HG02678 (cell line): ENCODE measurements at regions not wholly inside any gene's neighbourhood (a gene's known extent, or its start where the extent isn't known, plus 50 kb on each side); places are given as distances from the start of the nearest gene placed in this dataset.
"Not testable (repeated sequence)": the region's sequence is repeated elsewhere in the genome, so short reads cannot be mapped to it uniquely, and the experiment has no call there.

Source experiments
- ATAC-seq: cut with Tn5 transposase; IDR thresholded peaks from one replicate; pipeline ENCODE4 v1.9.1; 2021; ENCODE audit warnings: mild to moderate bottlenecking, moderate library complexity; ENCODE audit not compliant: unreplicated experiment

- no peak for ATAC-seq
These were observed 80.5 kb upstream of the PPARGC1A start for GRCh38 chr4:23970201-23970850.

GRCh38 chr4:23969635-23970145, 79.8 kb upstream of the PPARGC1A start:
- no peak for ATAC-seq

DNA sequence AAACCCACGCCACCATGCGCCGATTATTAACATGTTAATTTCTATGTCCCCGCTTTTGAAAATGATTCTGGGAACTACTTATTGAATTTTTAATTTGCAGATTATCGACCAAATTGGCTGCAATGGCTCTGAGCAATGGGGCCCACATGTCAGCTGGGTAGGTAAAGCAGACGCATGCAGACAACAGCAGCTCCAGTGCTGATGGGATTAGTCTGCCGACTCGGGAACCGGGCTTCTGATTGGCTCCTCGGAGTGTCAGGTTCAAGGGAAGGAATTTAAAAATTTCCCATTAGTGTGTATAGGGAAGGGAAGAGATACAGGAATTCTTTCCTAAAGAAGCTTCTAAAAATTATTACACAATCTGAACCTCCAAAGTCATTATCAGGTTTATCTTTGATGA, 77.4 kb upstream of the PPARGC1A start:
- ATAC-seq = no peak

DNA sequence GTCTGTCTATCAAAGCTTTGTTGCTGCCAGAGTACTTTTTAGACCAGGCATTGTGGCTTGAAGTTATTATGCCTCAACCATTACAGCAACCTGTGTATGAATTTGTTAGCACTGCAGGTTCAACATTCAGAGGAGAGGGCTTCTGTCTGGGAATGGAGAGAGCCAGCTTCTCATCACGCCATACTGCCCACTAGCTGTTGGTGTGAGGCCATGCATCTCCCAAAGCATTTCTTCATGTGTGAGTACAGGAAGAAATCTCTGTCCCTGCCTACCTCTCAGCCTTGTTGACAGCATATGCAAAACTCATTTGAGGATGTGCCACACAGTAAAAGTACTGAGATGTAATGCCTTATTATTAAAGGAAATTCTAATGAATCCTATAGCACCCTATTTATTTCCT, 76.9 kb upstream of the PPARGC1A start:
- ATAC-seq = no peak

DNA sequence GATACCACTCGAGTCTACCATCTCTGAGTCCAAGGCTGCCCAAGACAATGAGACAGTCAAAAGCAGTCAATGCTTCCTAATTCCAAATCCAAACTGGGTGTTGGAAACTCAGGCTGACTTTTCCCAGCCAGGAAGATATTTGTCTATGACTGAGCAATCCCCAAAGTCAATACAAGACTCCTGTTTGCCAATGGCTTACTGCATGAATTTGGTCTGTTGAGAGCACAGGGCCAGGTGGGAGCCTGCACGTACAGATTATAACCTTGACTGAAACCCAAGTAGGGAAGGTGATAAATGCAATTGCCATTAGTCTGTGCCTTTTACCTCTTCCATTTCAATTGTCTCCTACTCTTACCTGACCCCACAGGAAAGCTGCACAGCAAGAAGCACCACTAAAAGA, 72.6 kb upstream of the PPARGC1A start:
- ATAC-seq = no peak

DNA sequence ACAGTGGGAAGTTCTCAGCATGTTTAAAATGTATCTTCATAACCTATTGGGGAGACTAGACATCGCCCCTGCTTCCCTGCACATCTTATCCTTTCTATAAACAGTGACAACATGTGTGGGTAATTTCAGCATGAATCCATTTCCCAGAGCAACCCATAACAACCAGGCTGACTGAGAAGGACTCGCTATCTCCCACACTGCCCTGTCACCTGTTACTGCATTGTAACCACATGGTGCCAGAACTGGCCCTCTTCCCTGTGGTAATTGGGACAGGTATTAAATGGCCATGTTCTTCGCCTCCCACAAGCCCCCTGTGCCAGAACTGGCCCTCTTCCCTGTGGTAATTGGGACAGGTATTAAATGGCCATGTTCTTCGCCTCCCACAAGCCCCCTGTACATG, 71.5 kb upstream of the PPARGC1A start:
- not testable (repeated sequence) for ATAC-seq

DNA sequence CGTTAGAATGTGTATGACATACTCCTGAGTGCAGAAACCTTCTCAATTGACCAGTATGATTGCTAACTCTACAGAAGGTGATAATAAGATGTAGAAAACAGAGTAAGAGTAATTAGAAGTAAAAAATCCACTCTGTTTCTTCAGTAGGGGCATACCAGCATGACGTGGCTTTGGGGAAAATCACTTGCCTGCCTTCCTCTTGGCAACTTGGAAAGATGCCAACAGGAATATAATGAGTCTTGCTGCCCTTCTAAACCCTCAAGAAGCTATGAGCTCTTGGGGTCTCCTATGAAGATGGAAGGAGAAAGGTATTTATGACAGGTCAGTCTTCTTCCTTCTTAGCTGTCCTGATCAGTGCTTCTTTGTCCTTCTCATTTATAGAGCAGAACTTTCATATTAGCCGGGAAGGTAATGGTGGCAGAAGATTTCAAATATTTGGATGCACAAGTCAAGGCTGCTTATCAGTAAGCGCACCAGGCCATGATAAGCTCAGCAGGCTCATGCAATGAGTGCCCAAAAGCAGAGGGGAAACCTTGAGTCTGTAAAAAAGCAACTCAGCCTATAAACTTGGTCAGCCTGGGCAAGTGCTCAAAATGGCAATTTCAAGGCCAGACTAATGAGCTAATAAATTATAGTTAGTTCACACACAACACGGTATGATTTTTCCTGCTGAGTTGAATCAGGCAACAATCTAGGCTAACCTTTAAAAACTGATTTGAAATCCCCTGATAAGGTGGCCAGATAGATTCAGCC, 69.7 kb upstream of the PPARGC1A start:
- ATAC-seq = no peak

- no peak for ATAC-seq
These were observed 68.9 kb upstream of the PPARGC1A start for GRCh38 chr4:23958749-23959148.

DNA sequence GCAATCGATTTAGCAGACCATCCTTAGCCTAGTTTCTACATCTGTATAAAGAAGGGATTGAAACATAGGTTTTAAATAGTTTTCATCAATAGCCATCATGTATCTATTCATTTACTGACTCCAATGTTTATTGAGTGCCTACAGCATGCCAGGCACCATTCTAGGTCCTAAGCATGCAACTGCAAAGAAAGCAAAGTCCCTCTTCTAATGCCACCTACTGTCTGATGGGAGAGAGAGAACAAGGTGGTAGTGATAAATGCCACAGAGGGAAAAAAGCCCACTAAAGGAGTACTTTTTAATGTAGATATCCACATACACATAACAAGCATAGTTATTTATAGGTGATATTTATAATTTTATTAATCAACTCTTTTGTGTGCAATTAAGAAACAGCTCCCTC, 67.6 kb upstream of the PPARGC1A start:
- no peak for ATAC-seq

- no peak for ATAC-seq
These were observed 66.9 kb upstream of the PPARGC1A start for GRCh38 chr4:23956601-23957364.

DNA sequence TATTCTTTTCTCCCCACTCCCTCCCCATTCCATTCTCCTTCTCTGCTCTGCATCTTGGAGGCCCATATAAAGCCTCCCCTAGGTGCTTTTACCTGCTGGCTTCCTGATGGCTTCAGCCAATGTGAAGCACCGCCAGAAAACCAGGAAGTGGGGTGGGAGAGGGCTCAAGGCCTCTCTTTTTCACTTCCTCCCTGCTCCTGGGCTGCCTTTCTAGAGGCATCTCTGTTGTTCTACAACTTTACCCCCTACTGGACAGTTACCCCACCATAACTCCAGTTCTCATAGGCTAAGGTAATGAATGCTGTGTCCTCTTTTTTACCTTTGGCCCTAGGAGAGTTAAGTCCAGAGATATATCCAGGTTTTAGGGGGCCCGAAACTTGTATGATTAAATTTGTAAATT, 62.4 kb upstream of the PPARGC1A start:
- ATAC-seq = no peak

DNA sequence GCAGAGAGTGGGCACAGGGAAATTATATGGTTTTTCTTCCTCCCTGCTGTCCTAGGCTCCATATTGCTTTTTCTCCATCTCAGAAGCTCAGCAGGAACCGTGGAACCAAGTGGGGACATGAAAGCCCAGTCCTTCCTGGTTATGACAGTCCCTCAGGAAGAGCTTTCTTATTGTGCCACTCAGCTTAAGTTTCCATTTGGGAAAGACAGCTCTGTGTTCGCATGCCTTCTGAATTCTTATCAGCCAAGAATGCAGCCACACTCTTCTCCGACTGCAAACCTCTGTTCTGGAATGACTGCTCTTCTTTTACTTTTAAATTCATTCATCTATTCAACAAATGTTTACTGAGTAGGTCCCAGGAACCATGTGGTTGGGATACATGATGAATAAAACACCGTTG, 58.0 kb upstream of the PPARGC1A start:
- ATAC-seq = no peak

DNA sequence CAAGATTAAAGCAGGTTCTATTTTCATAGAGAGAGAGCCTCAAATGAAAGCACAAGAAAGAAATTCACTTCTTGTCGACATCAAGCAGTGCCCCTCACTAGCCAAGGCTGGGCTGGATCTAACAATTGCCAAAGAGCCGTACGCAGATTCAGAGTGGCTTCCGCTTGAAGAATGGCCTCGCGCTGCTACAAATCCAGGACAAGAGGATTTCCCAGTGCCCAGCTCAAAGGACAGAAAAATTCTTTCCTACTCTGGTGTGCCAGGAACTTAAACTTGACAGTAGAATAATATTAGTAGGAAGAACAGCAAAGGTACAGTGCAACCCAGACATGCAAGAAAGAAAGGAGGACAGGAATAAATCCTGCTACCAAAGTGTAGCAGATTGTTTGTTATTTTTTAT, 56.5 kb upstream of the PPARGC1A start:
- ATAC-seq = no peak

DNA sequence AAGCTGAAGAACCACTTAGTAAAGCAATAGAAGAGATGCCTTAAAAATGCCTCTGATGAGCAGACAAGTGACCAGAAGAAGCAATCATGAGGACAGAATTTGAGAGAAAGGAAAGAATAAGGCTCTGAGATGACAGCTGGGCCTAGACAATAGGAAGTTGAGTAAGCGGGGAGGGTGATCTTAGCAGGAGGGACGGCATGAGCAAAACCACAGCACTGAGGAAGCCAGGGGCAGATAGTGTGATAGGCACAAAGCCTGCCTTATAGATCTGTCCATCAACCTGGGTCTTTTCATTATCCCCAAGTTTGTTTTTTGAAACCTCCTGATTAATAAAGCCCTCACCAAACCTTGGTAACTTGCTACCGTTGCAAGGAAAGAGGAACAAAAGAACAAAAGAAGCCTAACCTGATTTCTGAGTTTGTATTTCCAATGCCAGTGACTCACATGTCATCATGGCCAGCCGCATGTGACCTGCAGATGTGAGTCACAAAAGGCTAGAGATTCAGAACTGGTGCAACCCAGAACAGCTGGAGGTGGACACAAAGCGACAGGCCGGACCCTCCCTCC, 55.7 kb upstream of the PPARGC1A start:
- ATAC-seq = no peak

GRCh38 chr4:23944556-23944955, 54.7 kb upstream of the PPARGC1A start:
- ATAC-seq = not testable (repeated sequence)

DNA sequence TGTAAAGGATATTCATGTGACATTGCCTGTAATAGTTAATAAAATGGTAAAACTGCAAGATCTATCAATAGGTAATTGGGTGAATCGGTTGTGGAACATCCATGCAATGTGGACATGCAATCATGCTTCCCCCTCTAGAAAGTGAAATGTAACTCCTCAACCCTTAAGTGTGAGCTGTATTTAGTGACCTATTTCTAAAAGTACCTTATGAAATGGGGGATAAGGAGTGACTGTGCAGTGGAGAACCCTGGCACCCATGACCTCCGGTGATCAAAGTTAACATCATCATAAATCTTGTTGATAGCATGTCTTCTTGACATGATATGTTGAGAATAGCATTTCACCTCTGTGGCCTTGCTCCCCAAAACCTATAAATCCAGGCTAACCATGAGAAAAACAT, 53.6 kb upstream of the PPARGC1A start:
- no peak for ATAC-seq

DNA sequence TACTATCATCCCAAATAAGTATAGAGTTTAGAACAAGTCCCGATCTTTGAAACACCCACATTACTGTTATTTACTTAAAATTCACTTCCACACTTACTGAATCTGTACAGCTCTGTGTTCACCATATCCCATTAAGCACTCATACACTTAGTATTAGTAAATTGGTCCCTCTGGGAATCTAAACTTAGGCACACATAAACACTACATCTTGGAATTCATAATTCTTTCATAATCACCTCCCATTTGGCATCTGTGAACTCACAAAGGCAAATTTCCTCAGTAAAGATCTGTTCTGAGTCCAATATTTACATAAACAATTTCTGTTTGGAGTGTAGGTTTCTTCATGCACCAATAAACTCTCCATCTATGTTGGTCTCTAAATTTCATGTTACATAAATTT, 52.6 kb upstream of the PPARGC1A start:
- ATAC-seq = no peak
